Transverse colon (tissue), 4 donors: ENCODE measurements at regions not wholly inside any gene's neighbourhood (a gene's known extent, or its start where the extent isn't known, plus 50 kb on each side); places are given as distances from the start of the nearest gene placed in this dataset.

Experiments
- DNase-seq: peaks from one replicate; pipeline ENCODE4 v3.0.0-alpha.2; 2019
- H3K27ac ChIP-seq, 4 donors: fragments of 200-600 bp; sonication (generic); 2 replicates each; pipeline ENCODE4 v1.5.1; 2016 to 2018; ENCODE audit warnings: inconsistent platforms in 4 of 4
- H3K27me3 ChIP-seq: fragments of 200-600 bp; sonication (generic); 2 replicates; pipeline ENCODE4 v1.5.1; 2017; ENCODE audit warnings: inconsistent platforms
- H3K36me3 ChIP-seq, 4 donors: fragments of 200-600 bp; sonication (generic); 2 replicates each; pipeline ENCODE4 v1.5.1; 2017 to 2019; ENCODE audit warnings: inconsistent platforms in 4 of 4
- H3K4me1 ChIP-seq, 4 donors: fragments of 200-600 bp; sonication (generic); 2 replicates each; pipeline ENCODE4 v1.5.1; 2017 to 2020; ENCODE audit warnings: inconsistent platforms in 4 of 4
- H3K4me3 ChIP-seq, 4 donors: fragments of 200-600 bp; sonication (generic); 1 replicate in 1 of 4; 2 replicates in 3 of 4; pipeline versions ENCODE4 v1.5.1 to v1.6.1; 2017 to 2019; ENCODE audit warnings: inconsistent platforms in 4 of 4
- H3K9me3 ChIP-seq, 2 donors: fragments of 200-600 bp; sonication (generic); 2 replicates each; pipeline ENCODE4 v1.5.1; 2017 to 2019; ENCODE audit warnings: inconsistent platforms in 2 of 2
- EP300 ChIP-seq: sonication (generic); formaldehyde crosslinking; IDR thresholded peaks from one replicate; pipeline ENCODE4 v1.6.1; 2017; ENCODE audit warnings: antibody characterized with exemption, low read depth
- POLR2A ChIP-seq: fragments of 450-650 bp; IDR thresholded peaks from one replicate; pipeline ENCODE4 v1.6.1; 2016; ENCODE audit warnings: antibody characterized with exemption, mild to moderate bottlenecking, moderate library complexity
- POLR2AphosphoS5 ChIP-seq, 3 donors: sonication (generic); formaldehyde crosslinking; IDR thresholded peaks; one replicate each; pipeline ENCODE4 v1.6.1; 2016; ENCODE audit warnings: antibody characterized with exemption in 3 of 3
- WGBS, 2 donors: methylation state at CpG; one replicate each; pipeline ENCODE4 v1.1.5; 2018; ENCODE audit warnings: low coverage in 1 of 2; 5-methylcytosine and 5-hydroxymethylcytosine counted together
- in situ Hi-C, 4 donors: fragments of 200-750 bp; cut with MboI; loops; one replicate each; pipeline versions ENCODE4 v1.15.0 to v1.15.1; 2017; ENCODE audit warnings: low sequenced_read_pairs in 3 of 4, low pct_ligation_motif_present in 1 of 4, low pct_unique_long_range_greater_than_20kb in 1 of 4
- intact Hi-C: fragments of 100-400 bp; cut with DNase I; formaldehyde crosslinking; loops from one replicate; pipeline ENCODE4 v1.15.1; 2023; ENCODE audit warnings: low total_unique reads
- TF ChIP-seq, protein P1 (sequence below), 5 experiments: fragments of 200-600 bp in 3 of 5; fragments of 450-650 bp in 2 of 5; sonication (generic) in 3 of 5; IDR thresholded peaks; 1 replicate in 2 of 5; 2 replicates in 3 of 5; pipeline ENCODE4 v1.5.1; 2016 to 2017; ENCODE audit warnings: antibody characterized with exemption in 5 of 5, inconsistent platforms in 3 of 5, mild to moderate bottlenecking in 2 of 5, moderate library complexity in 1 of 5

DNA sequence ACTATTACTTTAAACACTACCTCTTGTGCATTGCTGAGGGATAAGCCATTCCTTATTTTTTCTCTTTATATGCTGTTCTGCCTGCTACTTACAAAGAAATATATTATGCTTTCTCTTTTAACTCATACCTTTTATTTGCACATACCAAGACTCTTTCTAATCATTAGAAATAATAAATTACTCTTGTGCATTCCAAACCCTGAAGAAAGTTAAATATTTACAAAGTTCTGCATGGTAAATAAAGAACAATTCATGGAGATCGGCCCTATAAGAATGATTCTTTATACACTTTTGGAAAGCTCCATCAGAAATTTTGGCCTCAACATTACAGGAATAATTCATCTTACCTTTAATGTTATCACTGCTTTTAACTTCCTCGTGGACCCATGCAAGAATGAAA is 86.7 kb upstream of the PALMD start:
- in situ Hi-C loops: no loop called here
- Histone ChIP-seq H3K27me3 (no peaks in the 10 kb centered on the region), H3K4me3 (no peak overlapping the region), H3K9me3 (no peaks in the 10 kb centered on the region), H3K27ac (no peak overlapping the region), H3K4me1 (no peaks in the 10 kb centered on the region), H3K36me3 (no peaks in the 10 kb centered on the region)
- DNase-seq: no peak
- no peak for TF ChIP-seq POLR2AphosphoS5 (IDR thresholded peaks at IDR 0.05)
- TF ChIP-seq, protein P1, sequence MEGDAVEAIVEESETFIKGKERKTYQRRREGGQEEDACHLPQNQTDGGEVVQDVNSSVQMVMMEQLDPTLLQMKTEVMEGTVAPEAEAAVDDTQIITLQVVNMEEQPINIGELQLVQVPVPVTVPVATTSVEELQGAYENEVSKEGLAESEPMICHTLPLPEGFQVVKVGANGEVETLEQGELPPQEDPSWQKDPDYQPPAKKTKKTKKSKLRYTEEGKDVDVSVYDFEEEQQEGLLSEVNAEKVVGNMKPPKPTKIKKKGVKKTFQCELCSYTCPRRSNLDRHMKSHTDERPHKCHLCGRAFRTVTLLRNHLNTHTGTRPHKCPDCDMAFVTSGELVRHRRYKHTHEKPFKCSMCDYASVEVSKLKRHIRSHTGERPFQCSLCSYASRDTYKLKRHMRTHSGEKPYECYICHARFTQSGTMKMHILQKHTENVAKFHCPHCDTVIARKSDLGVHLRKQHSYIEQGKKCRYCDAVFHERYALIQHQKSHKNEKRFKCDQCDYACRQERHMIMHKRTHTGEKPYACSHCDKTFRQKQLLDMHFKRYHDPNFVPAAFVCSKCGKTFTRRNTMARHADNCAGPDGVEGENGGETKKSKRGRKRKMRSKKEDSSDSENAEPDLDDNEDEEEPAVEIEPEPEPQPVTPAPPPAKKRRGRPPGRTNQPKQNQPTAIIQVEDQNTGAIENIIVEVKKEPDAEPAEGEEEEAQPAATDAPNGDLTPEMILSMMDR (IDR thresholded peaks at IDR 0.05): no peak
- TF ChIP-seq EP300: no peak
- TF ChIP-seq POLR2A: no peak
- intact Hi-C loops: no loop called here
- WGBS, 2 donors: 42 to 50% methylated on average over 2 of the region's 2 CpGs

DNA sequence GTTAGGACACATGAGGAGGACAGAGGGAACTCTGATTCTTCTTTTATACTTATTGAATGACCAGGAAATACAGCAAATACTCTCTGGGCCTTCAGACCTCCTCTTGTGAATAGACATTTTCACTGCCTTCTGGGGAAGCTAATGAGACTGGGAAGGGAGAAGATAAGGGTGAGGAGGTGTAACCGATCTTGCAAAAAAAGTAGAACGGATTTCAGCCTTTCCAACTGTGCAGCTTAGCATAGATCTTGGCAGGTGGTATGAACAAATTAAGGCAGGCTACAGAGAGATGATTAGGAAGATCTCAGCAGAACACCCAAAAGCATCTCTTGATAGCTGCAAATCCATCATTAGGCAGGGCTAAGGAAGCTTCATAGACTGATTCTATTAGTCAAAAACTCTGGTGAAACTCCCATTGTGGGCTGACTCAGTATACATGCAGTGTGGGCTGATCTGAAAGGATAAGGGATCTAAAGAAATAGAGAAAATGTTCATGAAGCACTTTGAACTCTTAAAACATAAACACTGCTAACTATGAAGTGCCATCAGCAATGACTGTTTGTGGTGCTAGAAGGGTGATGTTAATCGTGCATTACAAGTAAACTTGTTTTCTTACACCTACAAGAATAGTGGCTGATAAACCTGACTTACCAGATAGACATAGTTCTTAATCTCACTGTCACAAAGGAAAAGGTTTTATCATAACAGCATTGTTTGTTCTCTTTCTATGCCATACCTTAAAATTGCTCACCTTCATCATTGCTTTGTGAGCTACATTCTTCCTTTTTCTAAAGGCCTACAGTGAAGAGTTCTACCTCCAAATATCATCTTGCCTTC is 85.5 kb upstream of the PALMD start:
- in situ Hi-C loops: no loop called here

GRCh38 chr1:99561952-99562351 is 84.0 kb upstream of the PALMD start:
- TF ChIP-seq POLR2A: no peak
- TF ChIP-seq, protein P1 (IDR thresholded peaks at IDR 0.05): no peak
- no peak for TF ChIP-seq POLR2AphosphoS5 (IDR thresholded peaks at IDR 0.05)
- TF ChIP-seq EP300: no peak
- H3K27me3 ChIP-seq: no peaks in the 10 kb centered on the region
- no peak overlapping the region for H3K4me3 ChIP-seq
- DNase-seq: no peak
- 92% methylated on average over 5 to 6 of the region's 6 CpGs for WGBS, 2 donors
- in situ Hi-C loops (no loop called here), intact Hi-C loops (no loop called here)
- no peaks in the 10 kb centered on the region for H3K36me3 ChIP-seq
- no peaks in the 10 kb centered on the region for H3K9me3 ChIP-seq
- no peak overlapping the region for H3K27ac ChIP-seq
- H3K4me1 ChIP-seq: no peaks in the 10 kb centered on the region

More for the DNA sequence above, 85.5 kb upstream of the PALMD start:
- no peak overlapping the region for H3K27ac ChIP-seq
- DNase-seq: no peak
- 80 to 87% methylated on average over 3 of the region's 3 CpGs for WGBS, 2 donors
- no peaks in the 10 kb centered on the region for H3K36me3 ChIP-seq
- no peaks in the 10 kb centered on the region for H3K27me3 ChIP-seq
- TF ChIP-seq, protein P1 (IDR thresholded peaks at IDR 0.05): no peak
- TF ChIP-seq EP300: no peak
- TF ChIP-seq POLR2A: no peak
- no peak for TF ChIP-seq POLR2AphosphoS5 (IDR thresholded peaks at IDR 0.05)
- intact Hi-C loops: no loop called here
- no peak overlapping the region for H3K4me3 ChIP-seq
- no peaks in the 10 kb centered on the region for H3K4me1 ChIP-seq
- no peaks in the 10 kb centered on the region for H3K9me3 ChIP-seq

DNA sequence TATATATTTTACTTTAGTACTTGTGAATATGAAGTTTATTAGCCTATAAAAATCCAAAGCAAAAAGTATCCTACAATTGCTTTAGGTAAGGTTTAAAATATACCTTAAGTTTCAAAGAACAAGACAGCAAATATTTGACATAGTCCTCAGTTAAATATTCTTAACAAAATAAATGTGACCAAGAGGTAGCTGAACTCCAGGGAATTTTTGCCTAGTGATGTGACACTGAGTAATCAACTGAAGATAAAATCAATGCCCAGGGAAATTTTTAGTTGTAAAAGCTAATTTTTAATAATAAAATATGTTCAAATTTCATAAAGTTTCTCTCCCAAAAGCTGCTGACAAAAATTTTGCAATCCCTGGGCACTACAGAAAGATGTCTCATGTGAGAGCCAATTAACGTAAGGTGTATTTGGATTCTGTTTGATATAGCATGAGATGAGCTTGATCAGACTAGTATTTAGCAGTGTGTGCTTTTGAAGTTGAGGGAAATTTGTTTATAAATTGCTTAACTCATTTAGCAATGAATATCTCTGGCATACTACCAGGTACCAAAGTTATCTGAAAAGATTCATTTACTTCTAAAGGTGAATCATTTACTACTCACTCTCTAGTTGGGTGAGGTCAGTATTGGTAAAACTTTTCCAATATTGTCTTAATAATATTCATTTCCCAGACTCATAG is 80.2 kb upstream of the PALMD start:
- H3K27ac ChIP-seq: no peak overlapping the region
- no peak for DNase-seq
- intact Hi-C loops: no loop called here
- no peaks in the 10 kb centered on the region for H3K36me3 ChIP-seq
- H3K4me1 ChIP-seq: no peaks in the 10 kb centered on the region
- H3K27me3 ChIP-seq: no peaks in the 10 kb centered on the region
- in situ Hi-C loops: no loop called here
- 85 to 100% methylated on average over 1 of the region's 1 CpG for WGBS, 2 donors
- H3K9me3 ChIP-seq: no peaks in the 10 kb centered on the region
- H3K4me3 ChIP-seq: no peak overlapping the region
- no peak for TF ChIP-seq EP300
- no peak for TF ChIP-seq POLR2A
- no peak for TF ChIP-seq POLR2AphosphoS5 (IDR thresholded peaks at IDR 0.05)
- TF ChIP-seq, protein P1 (IDR thresholded peaks at IDR 0.05): no peak
